Stimulated activated CD4-positive, alpha-beta T cell treated with anti-CD3 and anti-CD28 coated beads, Interleukin-15, amount 100 ng/mL, for 48 hours (primary cell): ENCODE measurements at regions not wholly inside any gene's neighbourhood (a gene's known extent, or its start where the extent isn't known, plus 50 kb on each side); places are given as distances from the start of the nearest gene placed in this dataset.

ENCODE experiments used
- DNase-seq, 2 donors: peaks; one replicate each; pipeline ENCODE4 v3.0.0-alpha.2; 2020; ENCODE audit warnings: low read depth in 2 of 2

GRCh38 chr15:37788767-37789396 lies 145.6 kb upstream of the TMCO5A start:
- no peak for DNase-seq

DNA sequence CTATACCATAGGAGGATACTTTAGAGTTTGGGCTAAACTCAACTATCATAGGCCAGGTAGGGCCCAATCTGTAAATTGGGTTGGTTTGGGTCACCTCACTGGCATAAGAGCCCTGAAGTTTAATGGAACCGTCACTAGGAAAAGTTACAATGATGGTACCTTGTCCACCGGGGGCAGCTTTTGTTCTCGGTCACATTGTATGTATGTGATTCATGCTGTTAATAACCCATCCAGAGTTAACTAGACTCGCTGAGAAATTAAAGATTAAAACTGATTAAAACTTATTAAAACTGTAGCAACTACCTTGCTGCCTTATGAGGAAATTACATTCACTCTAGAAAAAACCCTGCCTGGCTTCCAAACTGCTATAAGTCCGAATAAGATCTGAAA lies 145.0 kb upstream of the TMCO5A start:
- DNase-seq = no peak

DNA sequence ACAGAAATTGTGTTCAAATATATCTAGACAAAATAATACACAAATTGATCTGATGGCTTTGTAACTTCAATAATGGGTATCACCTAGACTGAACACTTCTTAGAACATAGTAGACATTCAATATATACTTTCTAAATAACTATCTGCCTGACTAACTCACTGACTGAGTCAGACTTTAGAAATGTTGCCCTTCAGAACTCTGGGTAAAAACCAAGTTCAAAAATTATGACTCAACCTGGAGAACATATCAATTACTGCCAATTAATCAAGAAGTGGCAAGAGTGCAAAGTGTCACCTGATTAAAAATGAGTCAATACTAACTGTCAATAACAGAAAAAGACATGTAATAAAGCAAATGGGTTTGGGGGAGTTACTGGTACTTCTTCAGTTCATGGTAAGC lies 144.6 kb upstream of the TMCO5A start:
- no peak for DNase-seq

GRCh38 chr15:37791693-37792092 lies 142.7 kb upstream of the TMCO5A start:
- DNase-seq = no peak

DNA sequence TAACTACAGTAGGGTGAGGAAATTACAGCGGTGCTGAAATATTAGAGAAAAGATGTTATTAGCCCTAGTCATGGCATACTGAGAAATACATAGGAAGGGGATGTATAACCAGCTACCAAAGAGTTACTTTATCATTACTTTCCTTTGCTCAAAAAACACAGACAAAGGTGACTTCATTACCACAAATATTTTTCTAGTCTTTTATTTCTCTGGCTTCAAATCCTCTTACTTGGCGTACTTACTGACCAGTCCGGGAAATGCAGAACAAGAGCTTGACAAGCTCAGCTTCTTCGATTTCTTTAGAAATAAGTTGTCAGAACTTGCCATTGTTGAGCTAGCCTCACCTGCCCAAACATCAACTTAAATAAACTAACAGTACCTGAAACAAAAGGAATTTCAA lies 142.1 kb upstream of the TMCO5A start:
- no peak for DNase-seq

DNA sequence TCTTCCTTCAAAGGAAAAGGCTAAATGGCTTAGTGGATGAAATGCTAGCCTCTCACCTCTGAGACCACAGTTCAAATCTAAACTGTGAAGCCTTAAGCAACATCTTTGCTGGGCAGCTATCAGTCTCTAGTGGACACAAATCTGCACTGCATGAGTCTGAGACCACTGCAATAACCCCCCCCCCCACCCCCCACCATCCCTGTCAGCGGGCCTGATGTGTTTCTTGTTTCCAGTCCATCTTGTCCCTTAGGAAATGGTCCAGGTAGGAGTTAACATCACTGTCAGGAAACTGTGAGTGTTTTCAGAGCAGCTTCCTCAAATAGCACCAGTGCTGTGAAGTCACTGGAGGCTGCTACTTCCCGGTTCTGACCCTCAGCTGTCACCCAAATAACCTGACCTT lies 140.6 kb upstream of the TMCO5A start:
- no peak for DNase-seq

- no peak for DNase-seq
Measured at GRCh38 chr15:37794947-37795346, 139.5 kb upstream of the TMCO5A start.

GRCh38 chr15:37801529-37801928 lies 132.9 kb upstream of the TMCO5A start:
- DNase-seq = no peak

DNA sequence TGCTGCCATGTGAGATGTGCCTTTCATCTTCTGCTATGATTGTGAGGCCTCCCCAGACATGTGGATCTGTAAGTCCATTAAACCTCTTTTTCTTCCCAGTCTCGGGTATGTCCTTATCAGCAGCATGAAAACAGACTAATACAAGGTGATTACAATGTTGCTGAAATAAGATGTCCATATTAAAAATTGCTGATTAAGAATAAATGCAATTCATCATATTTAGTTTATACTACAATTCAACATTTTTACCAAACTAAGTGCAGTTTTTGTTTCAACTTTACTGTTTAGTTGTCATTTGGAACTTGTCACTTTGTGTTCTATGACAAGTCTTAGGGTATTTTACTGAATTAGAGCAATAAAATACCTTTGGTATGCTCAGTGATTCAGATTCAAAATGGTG lies 127.6 kb upstream of the TMCO5A start:
- DNase-seq = no peak

DNA sequence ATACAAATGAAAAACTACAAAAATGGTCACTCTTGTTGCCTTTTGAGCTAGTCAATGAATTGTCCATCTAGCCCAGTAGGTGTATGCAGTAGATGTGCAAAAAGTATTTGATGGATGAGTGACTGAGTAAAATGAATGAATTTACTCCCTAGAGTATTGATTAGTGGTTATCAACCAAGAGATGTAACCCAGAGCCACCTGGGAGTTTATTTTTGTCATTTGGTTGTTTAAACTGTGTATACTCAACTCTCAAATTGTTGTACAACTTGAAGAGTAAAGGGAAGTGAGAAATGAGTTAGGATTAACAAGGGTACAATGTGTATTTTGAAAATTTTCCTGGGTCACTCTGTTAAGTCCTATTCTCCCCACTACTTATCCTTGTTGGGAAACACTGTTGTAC lies 124.1 kb upstream of the TMCO5A start:
- no peak for DNase-seq

DNA sequence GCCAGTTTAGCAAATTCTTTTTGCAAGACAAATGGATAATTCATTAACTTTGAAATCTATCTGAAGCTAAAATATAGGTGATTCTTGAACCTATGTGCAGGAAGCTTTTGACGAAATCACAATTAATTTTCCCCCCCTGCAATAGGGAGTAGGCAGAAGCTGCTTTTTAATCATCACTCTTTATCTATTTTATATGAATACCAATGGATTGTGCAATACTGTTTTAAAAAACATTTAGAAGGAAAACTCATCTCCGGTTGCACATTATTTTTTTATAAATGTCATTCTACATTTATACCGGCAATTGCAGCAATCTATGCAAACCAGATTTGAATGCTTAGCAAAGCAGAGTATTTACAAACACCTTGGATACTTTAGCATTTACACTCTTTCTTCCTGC lies 121.1 kb upstream of the TMCO5A start:
- DNase-seq = no peak

DNA sequence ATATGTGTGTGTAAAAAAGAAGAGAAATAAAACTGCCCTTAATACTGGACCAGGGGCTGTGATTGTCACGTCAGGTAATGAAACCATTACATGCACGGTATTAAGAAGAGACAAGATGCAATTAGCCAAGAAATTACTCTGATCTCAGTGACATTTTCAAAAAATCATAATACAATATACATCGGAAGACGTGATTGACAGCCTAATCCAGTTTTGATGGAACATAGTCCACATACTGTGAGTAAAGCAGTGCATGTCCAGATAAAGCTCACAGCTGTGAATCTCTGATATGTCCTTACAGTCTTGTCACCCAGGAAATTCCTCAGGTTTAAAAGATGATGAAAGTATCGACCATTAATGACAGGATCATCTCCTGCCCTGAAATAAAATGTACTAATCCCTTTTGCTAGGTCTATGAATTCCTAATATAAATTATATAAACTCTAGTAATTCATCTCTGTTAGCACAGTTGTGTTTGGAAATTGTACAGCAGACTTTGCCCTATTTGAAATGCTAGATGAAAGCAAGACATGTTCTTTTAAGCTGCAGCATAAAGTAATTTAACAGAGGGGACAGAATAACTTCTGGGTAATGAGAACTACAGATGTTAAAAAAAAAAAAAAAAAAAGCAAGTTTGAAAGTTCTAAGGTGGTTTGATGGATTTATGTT lies 119.5 kb upstream of the TMCO5A start:
- no peak for DNase-seq

GRCh38 chr15:37818152-37818677 lies 116.2 kb upstream of the TMCO5A start:
- DNase-seq = no peak

GRCh38 chr15:37819191-37819590 lies 115.2 kb upstream of the TMCO5A start:
- no peak for DNase-seq

GRCh38 chr15:37820380-37821128 lies 113.9 kb upstream of the TMCO5A start:
- DNase-seq = no peak

DNA sequence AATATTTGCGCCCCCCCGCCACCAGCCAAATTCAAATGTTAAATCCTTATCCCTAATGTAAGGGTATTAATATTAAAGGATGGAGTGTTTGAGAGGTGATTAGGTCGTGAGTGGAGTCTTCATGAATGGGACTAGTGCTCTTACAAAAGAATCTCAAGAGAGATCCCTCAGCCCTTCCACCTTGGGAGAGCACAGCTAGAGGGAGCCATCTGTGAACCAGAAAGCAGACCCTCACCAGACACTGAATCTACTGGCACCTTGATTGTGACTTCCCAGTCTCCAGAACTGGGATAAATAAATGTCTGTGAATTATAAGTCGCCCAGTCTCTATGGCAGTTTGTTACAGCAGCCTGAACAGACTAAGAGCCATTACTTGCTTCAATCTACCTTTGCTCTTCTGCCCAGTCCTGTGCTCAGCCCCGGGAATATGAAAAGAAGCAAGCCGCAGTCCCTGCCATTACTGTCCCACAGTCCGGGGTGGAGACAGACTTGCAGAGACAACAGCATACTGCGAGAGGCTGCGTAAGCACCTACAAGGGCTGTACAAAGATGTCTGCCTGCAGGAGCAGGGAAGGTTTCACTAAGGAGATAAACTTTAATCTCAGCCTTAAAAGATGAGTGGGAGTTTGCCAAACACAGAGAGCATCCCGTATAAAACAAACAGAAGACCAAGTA lies 110.7 kb upstream of the TMCO5A start:
- no peak for DNase-seq

GRCh38 chr15:37824717-37825382 lies 109.6 kb upstream of the TMCO5A start:
- DNase-seq = no peak

DNA sequence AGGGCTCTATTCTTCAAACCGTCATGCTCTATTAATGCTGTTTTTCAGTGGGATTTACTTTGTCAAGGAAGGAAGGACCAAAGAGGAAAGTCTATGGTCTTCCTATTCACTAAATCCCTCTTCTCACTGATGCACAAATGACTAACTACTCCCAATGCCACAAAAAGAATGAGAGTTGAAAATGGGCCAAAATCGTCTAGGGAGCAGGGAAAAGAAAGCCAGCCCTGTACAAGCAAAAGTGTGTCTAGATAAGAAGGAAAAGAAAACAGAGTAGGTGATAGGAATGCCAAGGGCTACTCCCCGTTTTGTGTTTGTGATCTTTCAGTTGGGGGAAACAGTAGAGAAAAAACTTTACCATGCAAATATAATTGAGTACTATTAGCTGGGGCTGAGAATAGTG lies 97.2 kb upstream of the TMCO5A start:
- no peak for DNase-seq

GRCh38 chr15:37847776-37848175 lies 86.7 kb upstream of the TMCO5A start:
- DNase-seq = no peak

- no peak for DNase-seq
Measured at GRCh38 chr15:37856109-37856508, 78.3 kb upstream of the TMCO5A start.

GRCh38 chr15:37860896-37861295 lies 73.5 kb upstream of the TMCO5A start:
- DNase-seq = no peak

GRCh38 chr15:37865687-37866086 lies 68.8 kb upstream of the TMCO5A start:
- no peak for DNase-seq
